ENCODE measurements at regions not wholly inside any gene's neighbourhood (a gene's known extent, or its start where the extent isn't known, plus 50 kb on each side); places are given as distances from the start of the nearest gene placed in this dataset.
"Not testable (repeated sequence)": the region's sequence is repeated elsewhere in the genome, so short reads cannot be mapped to it uniquely, and the experiment has no call there.

DNA sequence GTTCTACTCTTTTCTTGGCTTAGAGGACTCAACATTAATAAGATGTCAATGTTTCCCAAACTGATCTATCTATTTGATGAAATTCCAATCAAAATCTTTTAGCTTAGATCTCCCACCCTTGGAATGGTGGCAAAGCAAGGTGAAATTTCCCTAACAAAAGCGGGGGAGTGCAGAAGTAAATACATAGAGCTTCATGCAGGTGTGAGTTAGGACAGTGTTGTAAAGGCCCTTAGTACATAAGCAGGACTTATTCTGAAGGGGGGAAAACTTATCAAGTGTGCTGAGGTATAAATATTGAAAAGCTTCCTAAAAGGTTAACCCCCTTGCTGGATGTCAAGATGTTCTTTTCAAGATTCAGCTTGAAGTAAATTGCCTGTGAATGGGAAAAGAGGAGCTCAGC, 608.6 kb upstream of the CELF4 start:
- H3K4me1 ChIP-seq (ENCODE audit: control insufficient read depth, insufficient read depth, low read length): no peaks in the 10 kb centered on the region
- no peaks in the 10 kb centered on the region for H3K36me3 ChIP-seq (ENCODE audit: control insufficient read depth in 2 of 2, insufficient read depth in 2 of 2, low read length in 2 of 2)
- H3K27me3 ChIP-seq (ENCODE audit: control insufficient read depth in 1 of 2, insufficient read depth in 2 of 2, low read length in 2 of 2): no peaks in the 10 kb centered on the region
- H3K27ac ChIP-seq (ENCODE audit: low read length): no peak overlapping the region
- H3K9ac ChIP-seq (ENCODE audit: low read length in 2 of 2): no peak overlapping the region
- H3K9me3 ChIP-seq (ENCODE audit: control insufficient read depth in 2 of 2, low read length in 2 of 2): no peaks in the 10 kb centered on the region
- no peak overlapping the region for H3K4me3 ChIP-seq (ENCODE audit: low read length in 2 of 2)

- Histone ChIP-seq H3K9ac (ENCODE audit: low read length in 2 of 2) (no peak overlapping the region), H3K27me3 (ENCODE audit: control insufficient read depth in 1 of 2, insufficient read depth in 2 of 2, low read length in 2 of 2) (no peaks in the 10 kb centered on the region), H3K4me1 (ENCODE audit: control insufficient read depth, insufficient read depth, low read length) (no peaks in the 10 kb centered on the region), H3K9me3 (ENCODE audit: control insufficient read depth in 2 of 2, low read length in 2 of 2) (no peaks in the 10 kb centered on the region), H3K36me3 (ENCODE audit: control insufficient read depth in 2 of 2, insufficient read depth in 2 of 2, low read length in 2 of 2) (no peaks in the 10 kb centered on the region), H3K4me3 (ENCODE audit: low read length in 2 of 2) (no peak overlapping the region), H3K27ac (ENCODE audit: low read length) (no peak overlapping the region)
Measured at GRCh38 chr18:38170845-38171244, 605.2 kb upstream of the CELF4 start.

GRCh38 chr18:38167623-38168022, 602.0 kb upstream of the CELF4 start:
- H3K27me3 ChIP-seq (ENCODE audit: control insufficient read depth in 1 of 2, insufficient read depth in 2 of 2, low read length in 2 of 2): no peaks in the 10 kb centered on the region
- H3K4me3 ChIP-seq (ENCODE audit: low read length in 2 of 2): no peak overlapping the region

GRCh38 chr18:38153116-38153515, 587.5 kb upstream of the CELF4 start:
- H3K9me3 ChIP-seq (ENCODE audit: control insufficient read depth in 2 of 2, low read length in 2 of 2); H3K9ac ChIP-seq (ENCODE audit: low read length in 2 of 2); H3K27me3 ChIP-seq (ENCODE audit: control insufficient read depth in 1 of 2, insufficient read depth in 2 of 2, low read length in 2 of 2); H3K4me3 ChIP-seq (ENCODE audit: low read length in 2 of 2); H3K4me1 ChIP-seq (ENCODE audit: control insufficient read depth, insufficient read depth, low read length); H3K36me3 ChIP-seq (ENCODE audit: control insufficient read depth in 2 of 2, insufficient read depth in 2 of 2, low read length in 2 of 2); H3K27ac ChIP-seq (ENCODE audit: low read length): not testable (repeated sequence)

More at GRCh38 chr18:38167623-38168022, 602.0 kb upstream of the CELF4 start:
- Histone ChIP-seq H3K9me3 (ENCODE audit: control insufficient read depth in 2 of 2, low read length in 2 of 2) (no peaks in the 10 kb centered on the region), H3K27ac (ENCODE audit: low read length) (no peak overlapping the region), H3K4me1 (ENCODE audit: control insufficient read depth, insufficient read depth, low read length) (no peaks in the 10 kb centered on the region), H3K36me3 (ENCODE audit: control insufficient read depth in 2 of 2, insufficient read depth in 2 of 2, low read length in 2 of 2) (no peaks in the 10 kb centered on the region), H3K9ac (ENCODE audit: low read length in 2 of 2) (no peak overlapping the region)

DNA sequence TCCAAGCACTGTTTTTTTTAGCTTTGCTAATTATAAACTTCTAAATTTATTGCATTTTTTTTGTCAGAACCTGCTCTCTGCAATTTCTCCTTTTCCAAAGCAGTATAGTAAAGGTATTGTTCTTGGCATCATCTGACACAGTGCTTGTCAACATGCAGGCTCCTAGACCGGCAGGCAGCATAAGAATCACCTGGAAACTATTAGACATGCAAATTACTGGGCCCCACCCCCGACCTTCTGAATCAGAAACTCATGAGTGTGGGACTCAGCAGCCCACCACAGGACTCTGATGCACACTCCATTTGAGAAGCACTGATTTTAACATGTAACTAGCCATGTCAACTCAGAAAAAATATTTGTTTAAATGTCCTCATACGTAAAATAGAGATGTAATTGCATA, 551.1 kb upstream of the CELF4 start:
- H3K4me3 ChIP-seq (ENCODE audit: low read length in 2 of 2): no peak overlapping the region
- no peaks in the 10 kb centered on the region for H3K4me1 ChIP-seq (ENCODE audit: control insufficient read depth, insufficient read depth, low read length)
- no peak overlapping the region for H3K9ac ChIP-seq (ENCODE audit: low read length in 2 of 2)
- no peaks in the 10 kb centered on the region for H3K36me3 ChIP-seq (ENCODE audit: control insufficient read depth in 2 of 2, insufficient read depth in 2 of 2, low read length in 2 of 2)
- H3K9me3 ChIP-seq (ENCODE audit: control insufficient read depth in 2 of 2, low read length in 2 of 2): no peaks in the 10 kb centered on the region
- H3K27ac ChIP-seq (ENCODE audit: low read length): no peak overlapping the region
- no peaks in the 10 kb centered on the region for H3K27me3 ChIP-seq (ENCODE audit: control insufficient read depth in 1 of 2, insufficient read depth in 2 of 2, low read length in 2 of 2)

DNA sequence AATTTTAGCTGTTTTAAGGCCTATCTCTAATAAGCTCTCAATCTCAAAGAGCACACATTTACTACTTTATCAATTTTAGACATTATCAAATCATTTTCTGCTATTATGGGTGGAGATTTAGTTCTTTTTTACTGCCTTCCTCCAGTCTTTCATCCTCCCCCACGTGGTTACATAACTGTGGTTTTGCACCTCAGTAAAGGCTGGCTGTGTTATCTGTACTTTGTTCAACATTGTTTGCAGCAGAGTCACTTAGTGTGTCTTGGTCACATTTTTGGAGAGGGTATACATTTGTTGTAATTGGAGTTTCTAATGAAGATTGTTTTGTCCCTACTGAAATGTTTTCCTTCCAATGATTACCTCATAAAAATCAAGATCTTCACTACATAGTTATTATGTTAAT, 549.6 kb upstream of the CELF4 start:
- no peak overlapping the region for H3K27ac ChIP-seq (ENCODE audit: low read length)
- no peak overlapping the region for H3K9ac ChIP-seq (ENCODE audit: low read length in 2 of 2)
- H3K4me3 ChIP-seq (ENCODE audit: low read length in 2 of 2): no peak overlapping the region
- no peaks in the 10 kb centered on the region for H3K36me3 ChIP-seq (ENCODE audit: control insufficient read depth in 2 of 2, insufficient read depth in 2 of 2, low read length in 2 of 2)
- H3K27me3 ChIP-seq (ENCODE audit: control insufficient read depth in 1 of 2, insufficient read depth in 2 of 2, low read length in 2 of 2): no peaks in the 10 kb centered on the region
- no peaks in the 10 kb centered on the region for H3K4me1 ChIP-seq (ENCODE audit: control insufficient read depth, insufficient read depth, low read length)
- no peaks in the 10 kb centered on the region for H3K9me3 ChIP-seq (ENCODE audit: control insufficient read depth in 2 of 2, low read length in 2 of 2)

DNA sequence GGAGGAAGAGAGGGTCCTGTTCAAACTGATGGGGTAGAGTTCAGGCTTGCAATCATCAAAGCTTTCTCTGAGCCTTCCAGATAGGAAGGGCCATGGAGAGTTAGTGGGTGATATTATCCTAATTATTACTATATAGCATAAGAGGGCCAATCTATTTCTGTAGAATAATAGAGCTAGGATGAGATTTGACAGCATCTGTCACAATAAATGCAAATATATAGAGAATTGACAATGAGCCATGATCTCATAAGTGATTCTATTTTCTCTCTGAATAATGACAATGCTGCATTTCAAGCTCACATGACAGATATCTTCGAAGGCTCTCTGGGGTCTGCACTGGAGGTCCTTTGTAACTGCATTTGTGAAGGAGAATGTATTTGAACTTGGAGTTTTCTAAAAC, 521.9 kb upstream of the CELF4 start:
- no peak overlapping the region for H3K9ac ChIP-seq (ENCODE audit: low read length in 2 of 2)
- H3K4me3 ChIP-seq (ENCODE audit: low read length in 2 of 2): no peak overlapping the region
- H3K9me3 ChIP-seq (ENCODE audit: control insufficient read depth in 2 of 2, low read length in 2 of 2): no peaks in the 10 kb centered on the region
- no peaks in the 10 kb centered on the region for H3K27me3 ChIP-seq (ENCODE audit: control insufficient read depth in 1 of 2, insufficient read depth in 2 of 2, low read length in 2 of 2)
- H3K4me1 ChIP-seq (ENCODE audit: control insufficient read depth, insufficient read depth, low read length): no peaks in the 10 kb centered on the region
- no peak overlapping the region for H3K27ac ChIP-seq (ENCODE audit: low read length)
- no peaks in the 10 kb centered on the region for H3K36me3 ChIP-seq (ENCODE audit: control insufficient read depth in 2 of 2, insufficient read depth in 2 of 2, low read length in 2 of 2)

DNA sequence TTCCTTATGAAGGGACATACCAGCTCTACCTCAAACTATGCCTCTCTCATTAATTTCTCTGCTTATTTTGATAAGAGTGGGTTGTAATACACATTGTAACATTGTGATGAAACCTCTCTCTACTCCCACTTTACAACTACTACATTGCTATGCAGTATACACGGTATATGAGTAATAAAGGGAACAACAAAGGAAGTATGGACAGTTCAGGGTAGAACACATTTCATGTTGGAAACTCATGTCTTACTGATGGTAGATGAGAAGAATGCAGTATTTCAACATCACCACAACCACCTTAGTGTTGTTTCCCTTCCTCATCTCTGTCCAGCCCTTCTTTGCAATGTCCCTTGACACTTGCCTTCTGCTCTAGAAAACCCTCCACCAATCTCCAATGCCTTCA, 515.9 kb upstream of the CELF4 start:
- Histone ChIP-seq H3K4me1 (ENCODE audit: control insufficient read depth, insufficient read depth, low read length) (no peaks in the 10 kb centered on the region), H3K4me3 (ENCODE audit: low read length in 2 of 2) (no peak overlapping the region), H3K9ac (ENCODE audit: low read length in 2 of 2) (no peak overlapping the region), H3K27me3 (ENCODE audit: control insufficient read depth in 1 of 2, insufficient read depth in 2 of 2, low read length in 2 of 2) (no peaks in the 10 kb centered on the region), H3K36me3 (ENCODE audit: control insufficient read depth in 2 of 2, insufficient read depth in 2 of 2, low read length in 2 of 2) (no peaks in the 10 kb centered on the region), H3K9me3 (ENCODE audit: control insufficient read depth in 2 of 2, low read length in 2 of 2) (no peaks in the 10 kb centered on the region), H3K27ac (ENCODE audit: low read length) (no peak overlapping the region)

- no peaks in the 10 kb centered on the region for H3K9me3 ChIP-seq (ENCODE audit: control insufficient read depth in 2 of 2, low read length in 2 of 2)
- H3K36me3 ChIP-seq (ENCODE audit: control insufficient read depth in 2 of 2, insufficient read depth in 2 of 2, low read length in 2 of 2): no peaks in the 10 kb centered on the region
- no peak overlapping the region for H3K9ac ChIP-seq (ENCODE audit: low read length in 2 of 2)
Measured at GRCh38 chr18:38077229-38077628, 511.6 kb upstream of the CELF4 start.

DNA sequence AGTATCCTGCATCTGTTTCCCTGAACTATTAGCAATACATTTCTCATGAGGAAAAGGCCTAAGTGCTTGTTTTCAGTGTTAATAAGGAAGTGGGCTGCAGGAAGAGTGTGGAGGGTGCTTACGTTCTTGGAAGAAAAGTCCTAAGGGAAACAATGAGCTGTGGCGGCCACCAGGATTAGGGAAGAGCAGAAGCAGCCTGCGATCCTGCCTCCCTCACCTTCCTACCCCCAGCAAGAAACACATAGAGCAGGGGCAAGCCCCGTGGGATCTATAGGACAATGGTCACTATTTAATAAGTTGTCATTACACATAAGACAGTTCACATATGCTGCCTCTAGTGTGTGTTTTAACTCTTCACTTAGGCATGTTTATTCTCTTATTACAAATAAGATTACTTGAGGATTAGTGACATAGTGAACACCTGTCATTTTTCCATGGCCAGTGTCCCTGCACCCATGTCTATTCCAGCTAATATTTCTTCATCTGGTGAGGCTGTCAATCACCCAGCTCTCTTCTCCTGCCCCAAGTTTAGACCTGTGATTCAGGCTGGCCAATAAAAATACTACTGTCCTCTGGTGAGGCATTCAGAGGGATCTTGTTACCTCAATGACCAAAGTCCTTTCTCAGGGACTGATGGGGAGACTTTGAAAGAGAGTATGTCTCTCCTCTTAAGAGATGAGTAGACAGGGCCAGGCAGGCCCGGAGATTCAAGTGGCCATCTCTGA, 510.9 kb upstream of the CELF4 start:
- H3K36me3 ChIP-seq (ENCODE audit: control insufficient read depth in 2 of 2, insufficient read depth in 2 of 2, low read length in 2 of 2): no peaks in the 10 kb centered on the region
- no peak overlapping the region for H3K27ac ChIP-seq (ENCODE audit: low read length)
- no peaks in the 10 kb centered on the region for H3K4me1 ChIP-seq (ENCODE audit: control insufficient read depth, insufficient read depth, low read length)
- H3K4me3 ChIP-seq (ENCODE audit: low read length in 2 of 2): no peak overlapping the region
- H3K27me3 ChIP-seq (ENCODE audit: control insufficient read depth in 1 of 2, insufficient read depth in 2 of 2, low read length in 2 of 2): no peaks in the 10 kb centered on the region
- H3K9ac ChIP-seq (ENCODE audit: low read length in 2 of 2): no peak overlapping the region
- no peaks in the 10 kb centered on the region for H3K9me3 ChIP-seq (ENCODE audit: control insufficient read depth in 2 of 2, low read length in 2 of 2)

More at GRCh38 chr18:38077229-38077628, 511.6 kb upstream of the CELF4 start:
- Histone ChIP-seq H3K4me1 (ENCODE audit: control insufficient read depth, insufficient read depth, low read length) (no peaks in the 10 kb centered on the region), H3K27ac (ENCODE audit: low read length) (no peak overlapping the region), H3K27me3 (ENCODE audit: control insufficient read depth in 1 of 2, insufficient read depth in 2 of 2, low read length in 2 of 2) (no peaks in the 10 kb centered on the region), H3K4me3 (ENCODE audit: low read length in 2 of 2) (no peak overlapping the region)

- no peaks in the 10 kb centered on the region for H3K36me3 ChIP-seq (ENCODE audit: control insufficient read depth in 2 of 2, insufficient read depth in 2 of 2, low read length in 2 of 2)
- no peak overlapping the region for H3K27ac ChIP-seq (ENCODE audit: low read length)
- no peak overlapping the region for H3K9ac ChIP-seq (ENCODE audit: low read length in 2 of 2)
- H3K4me3 ChIP-seq (ENCODE audit: low read length in 2 of 2): no peak overlapping the region
- no peaks in the 10 kb centered on the region for H3K4me1 ChIP-seq (ENCODE audit: control insufficient read depth, insufficient read depth, low read length)
- H3K9me3 ChIP-seq (ENCODE audit: control insufficient read depth in 2 of 2, low read length in 2 of 2): no peaks in the 10 kb centered on the region
- no peaks in the 10 kb centered on the region for H3K27me3 ChIP-seq (ENCODE audit: control insufficient read depth in 1 of 2, insufficient read depth in 2 of 2, low read length in 2 of 2)
Measured at GRCh38 chr18:38074298-38074876, 508.8 kb upstream of the CELF4 start.

Data from stomach smooth muscle (tissue), 2 donors.